ENCODE measurements at regions not wholly inside any gene's neighbourhood (a gene's known extent, or its start where the extent isn't known, plus 50 kb on each side); places are given as distances from the start of the nearest gene placed in this dataset.

DNA sequence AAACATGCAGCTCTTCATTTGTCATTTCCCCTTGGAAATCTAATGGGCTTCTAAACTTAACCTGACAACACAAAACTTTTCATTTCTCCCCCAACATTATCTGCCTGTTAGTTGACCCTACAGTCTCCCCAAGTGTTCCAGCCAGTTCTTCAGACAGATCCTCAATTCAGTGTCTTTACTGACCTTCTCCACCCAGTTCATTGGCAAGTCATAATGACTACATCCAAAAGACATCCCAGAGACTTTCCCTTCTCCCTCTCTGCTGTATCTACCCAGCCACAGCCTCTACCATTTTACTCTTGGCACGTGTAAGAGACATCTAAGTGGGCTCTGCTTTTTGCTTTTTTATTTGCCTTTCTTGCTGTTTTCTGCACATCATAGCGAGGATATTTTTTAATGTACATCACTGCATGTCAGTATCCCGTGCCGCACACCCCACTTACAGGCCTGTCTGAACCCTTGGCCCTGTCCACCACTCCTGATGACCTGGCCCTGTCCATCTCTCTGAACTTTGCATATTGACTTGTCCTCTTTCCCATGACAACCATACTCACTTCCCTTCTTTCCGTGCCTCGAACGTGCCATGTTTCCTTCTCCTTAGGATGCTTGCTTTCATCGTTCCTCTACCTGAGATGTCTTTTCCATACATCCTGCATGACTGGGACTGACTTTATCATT lies 391.9 kb downstream of the IRS2 start:
- 94% methylated on average over 5 of the region's 8 CpGs for WGBS (ENCODE audit: insufficient coverage, low lambda C conversion rate)

GRCh38 chr13:109393045-109393444 lies 393.3 kb downstream of the IRS2 start:
- DNase-seq, result no peak
- no peaks in the 10 kb centered on the region for H3K27me3 ChIP-seq (ENCODE audit: control insufficient read depth, insufficient read depth, low read length)

More for the DNA sequence above, 391.9 kb downstream of the IRS2 start:
- DNase-seq, result no peak
- no peak overlapping the region for H3K4me3 ChIP-seq (ENCODE audit: low read length)
- no peaks in the 10 kb centered on the region for H3K36me3 ChIP-seq (ENCODE audit: control insufficient read depth, insufficient read depth, low read length)
- no peaks in the 10 kb centered on the region for H3K4me1 ChIP-seq (ENCODE audit: control insufficient read depth, insufficient read depth, low read length)
- no peaks in the 10 kb centered on the region for H3K27me3 ChIP-seq (ENCODE audit: control insufficient read depth, insufficient read depth, low read length)
- H3K9me3 ChIP-seq (ENCODE audit: control insufficient read depth, low read depth, low read length), result no peaks in the 10 kb centered on the region
- no peak overlapping the region for H3K27ac ChIP-seq (ENCODE audit: low read length)

GRCh38 chr13:109390391-109390790 lies 396.0 kb downstream of the IRS2 start:
- H3K27me3 ChIP-seq (ENCODE audit: control insufficient read depth, insufficient read depth, low read length), result no peaks in the 10 kb centered on the region
- no peaks in the 10 kb centered on the region for H3K9me3 ChIP-seq (ENCODE audit: control insufficient read depth, low read depth, low read length)
- H3K4me3 ChIP-seq (ENCODE audit: low read length), result no peak overlapping the region
- WGBS (ENCODE audit: insufficient coverage, low lambda C conversion rate), result 94% methylated on average over 2 of the region's 2 CpGs
- H3K4me1 ChIP-seq (ENCODE audit: control insufficient read depth, insufficient read depth, low read length), result no peaks in the 10 kb centered on the region
- H3K36me3 ChIP-seq (ENCODE audit: control insufficient read depth, insufficient read depth, low read length), result no peaks in the 10 kb centered on the region
- DNase-seq, result no peak
- H3K27ac ChIP-seq (ENCODE audit: low read length), result no peak overlapping the region

More at GRCh38 chr13:109393045-109393444, 393.3 kb downstream of the IRS2 start:
- Histone ChIP-seq H3K27ac (ENCODE audit: low read length) (no peak overlapping the region), H3K36me3 (ENCODE audit: control insufficient read depth, insufficient read depth, low read length) (no peaks in the 10 kb centered on the region), H3K9me3 (ENCODE audit: control insufficient read depth, low read depth, low read length) (no peaks in the 10 kb centered on the region), H3K4me1 (ENCODE audit: control insufficient read depth, insufficient read depth, low read length) (no peaks in the 10 kb centered on the region), H3K4me3 (ENCODE audit: low read length) (no peak overlapping the region)
- no CpG with 5 or more reads among the region's 1 CpG for WGBS (ENCODE audit: insufficient coverage, low lambda C conversion rate)

DNA sequence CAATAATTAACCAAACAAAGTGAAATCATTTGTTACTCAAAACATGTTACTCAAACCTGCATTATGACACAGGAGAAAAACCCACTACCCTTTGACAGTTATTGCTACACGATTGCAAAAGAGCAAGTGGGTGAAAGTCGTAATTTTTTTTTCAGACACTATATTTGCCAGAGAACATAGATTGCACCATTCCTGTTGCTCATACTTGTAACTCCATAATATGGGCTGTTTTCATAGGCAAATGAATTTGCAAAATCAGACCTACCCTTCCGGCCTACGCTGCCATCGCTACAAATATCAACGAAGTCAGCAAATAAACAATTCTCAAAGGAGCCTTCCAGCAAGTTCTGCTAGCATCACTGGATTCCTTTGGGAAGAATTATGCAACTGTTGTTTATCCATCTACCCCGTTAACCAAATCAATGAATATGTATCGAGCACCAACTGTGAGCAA lies 396.5 kb downstream of the IRS2 start:
- no peak for DNase-seq
- Histone ChIP-seq H3K9me3 (ENCODE audit: control insufficient read depth, low read depth, low read length) (no peaks in the 10 kb centered on the region), H3K27me3 (ENCODE audit: control insufficient read depth, insufficient read depth, low read length) (no peaks in the 10 kb centered on the region), H3K4me3 (ENCODE audit: low read length) (no peak overlapping the region), H3K36me3 (ENCODE audit: control insufficient read depth, insufficient read depth, low read length) (no peaks in the 10 kb centered on the region), H3K4me1 (ENCODE audit: control insufficient read depth, insufficient read depth, low read length) (no peaks in the 10 kb centered on the region), H3K27ac (ENCODE audit: low read length) (no peak overlapping the region)
- no CpG with 5 or more reads among the region's 8 CpGs for WGBS (ENCODE audit: insufficient coverage, low lambda C conversion rate)

GRCh38 chr13:109389456-109389855 lies 396.9 kb downstream of the IRS2 start:
- Histone ChIP-seq H3K4me1 (ENCODE audit: control insufficient read depth, insufficient read depth, low read length) (no peaks in the 10 kb centered on the region), H3K4me3 (ENCODE audit: low read length) (no peak overlapping the region), H3K27ac (ENCODE audit: low read length) (no peak overlapping the region), H3K9me3 (ENCODE audit: control insufficient read depth, low read depth, low read length) (no peaks in the 10 kb centered on the region), H3K36me3 (ENCODE audit: control insufficient read depth, insufficient read depth, low read length) (no peaks in the 10 kb centered on the region), H3K27me3 (ENCODE audit: control insufficient read depth, insufficient read depth, low read length) (no peaks in the 10 kb centered on the region)
- WGBS (ENCODE audit: insufficient coverage, low lambda C conversion rate), result no CpG with 5 or more reads among the region's 5 CpGs
- DNase-seq, result no peak

GRCh38 chr13:109387471-109387870 lies 398.9 kb downstream of the IRS2 start:
- Histone ChIP-seq H3K9me3 (ENCODE audit: control insufficient read depth, low read depth, low read length) (no peaks in the 10 kb centered on the region), H3K4me3 (ENCODE audit: low read length) (no peak overlapping the region), H3K36me3 (ENCODE audit: control insufficient read depth, insufficient read depth, low read length) (no peaks in the 10 kb centered on the region), H3K27ac (ENCODE audit: low read length) (no peak overlapping the region), H3K27me3 (ENCODE audit: control insufficient read depth, insufficient read depth, low read length) (no peaks in the 10 kb centered on the region), H3K4me1 (ENCODE audit: control insufficient read depth, insufficient read depth, low read length) (no peaks in the 10 kb centered on the region)
- WGBS (ENCODE audit: insufficient coverage, low lambda C conversion rate), result no CpG with 5 or more reads among the region's 7 CpGs
- no peak for DNase-seq

GRCh38 chr13:109385242-109385560 lies 401.2 kb downstream of the IRS2 start:
- Histone ChIP-seq H3K4me3 (ENCODE audit: low read length) (no peak overlapping the region), H3K4me1 (ENCODE audit: control insufficient read depth, insufficient read depth, low read length) (no peaks in the 10 kb centered on the region), H3K27me3 (ENCODE audit: control insufficient read depth, insufficient read depth, low read length) (no peaks in the 10 kb centered on the region), H3K27ac (ENCODE audit: low read length) (no peak overlapping the region), H3K9me3 (ENCODE audit: control insufficient read depth, low read depth, low read length) (no peaks in the 10 kb centered on the region), H3K36me3 (ENCODE audit: control insufficient read depth, insufficient read depth, low read length) (no peaks in the 10 kb centered on the region)
- WGBS (ENCODE audit: insufficient coverage, low lambda C conversion rate), result no CpG with 5 or more reads among the region's 7 CpGs
- DNase-seq, result no peak

- H3K9me3 ChIP-seq (ENCODE audit: control insufficient read depth, low read depth, low read length), result no peaks in the 10 kb centered on the region
- WGBS (ENCODE audit: insufficient coverage, low lambda C conversion rate), result 100% methylated on average over 1 of the region's 7 CpGs
- H3K4me3 ChIP-seq (ENCODE audit: low read length), result no peak overlapping the region
- no peak overlapping the region for H3K27ac ChIP-seq (ENCODE audit: low read length)
- H3K4me1 ChIP-seq (ENCODE audit: control insufficient read depth, insufficient read depth, low read length), result no peaks in the 10 kb centered on the region
- H3K36me3 ChIP-seq (ENCODE audit: control insufficient read depth, insufficient read depth, low read length), result no peaks in the 10 kb centered on the region
- no peak for DNase-seq
- no peaks in the 10 kb centered on the region for H3K27me3 ChIP-seq (ENCODE audit: control insufficient read depth, insufficient read depth, low read length)
Measured at GRCh38 chr13:109384491-109385241, 401.7 kb downstream of the IRS2 start.

- DNase-seq, result no peak
- no CpG with 5 or more reads among the region's 1 CpG for WGBS (ENCODE audit: insufficient coverage, low lambda C conversion rate)
- no peaks in the 10 kb centered on the region for H3K27me3 ChIP-seq (ENCODE audit: control insufficient read depth, insufficient read depth, low read length)
- no peak overlapping the region for H3K27ac ChIP-seq (ENCODE audit: low read length)
- H3K9me3 ChIP-seq (ENCODE audit: control insufficient read depth, low read depth, low read length), result no peaks in the 10 kb centered on the region
- no peak overlapping the region for H3K4me3 ChIP-seq (ENCODE audit: low read length)
- H3K4me1 ChIP-seq (ENCODE audit: control insufficient read depth, insufficient read depth, low read length), result no peaks in the 10 kb centered on the region
- no peaks in the 10 kb centered on the region for H3K36me3 ChIP-seq (ENCODE audit: control insufficient read depth, insufficient read depth, low read length)
Measured at GRCh38 chr13:109383683-109384082, 402.7 kb downstream of the IRS2 start.

DNA sequence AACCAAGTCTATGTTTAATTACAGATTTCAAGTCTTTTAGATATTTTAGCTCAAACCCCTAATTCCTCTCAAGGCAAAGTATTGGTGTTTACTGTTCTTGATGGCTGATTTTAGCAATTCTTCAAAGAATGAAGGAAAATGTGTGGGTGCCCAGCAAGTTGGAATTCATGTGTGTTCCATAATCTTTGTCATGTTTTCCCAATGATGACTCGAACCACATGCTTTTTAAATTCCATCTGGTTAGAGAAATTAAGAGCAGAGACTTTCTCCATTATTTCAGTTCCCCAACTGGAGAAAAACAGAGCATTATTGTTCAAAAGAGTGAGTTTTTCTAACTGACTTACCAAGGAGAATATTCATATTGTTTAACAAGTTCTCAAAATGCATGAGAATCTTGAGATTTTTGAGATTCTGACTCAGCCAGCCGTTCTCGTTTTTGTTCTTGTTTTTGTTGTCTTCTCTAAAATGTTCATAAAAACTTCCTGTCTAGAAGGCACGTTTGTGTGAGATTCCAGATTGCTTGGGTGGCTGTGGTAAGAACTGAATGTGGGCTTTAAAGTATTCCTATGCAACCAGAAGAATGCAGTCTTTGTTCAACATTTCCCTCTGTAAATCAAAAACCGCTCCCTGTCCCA lies 404.7 kb downstream of the IRS2 start:
- H3K27me3 ChIP-seq (ENCODE audit: control insufficient read depth, insufficient read depth, low read length), result no peaks in the 10 kb centered on the region
- H3K4me3 ChIP-seq (ENCODE audit: low read length), result no peak overlapping the region
- no peaks in the 10 kb centered on the region for H3K4me1 ChIP-seq (ENCODE audit: control insufficient read depth, insufficient read depth, low read length)
- no peak overlapping the region for H3K27ac ChIP-seq (ENCODE audit: low read length)
- DNase-seq, result no peak
- no peaks in the 10 kb centered on the region for H3K9me3 ChIP-seq (ENCODE audit: control insufficient read depth, low read depth, low read length)
- 80% methylated on average over 2 of the region's 5 CpGs for WGBS (ENCODE audit: insufficient coverage, low lambda C conversion rate)
- no peaks in the 10 kb centered on the region for H3K36me3 ChIP-seq (ENCODE audit: control insufficient read depth, insufficient read depth, low read length)
